K562 (cell line): ENCODE measurements at regions not wholly inside any gene's neighbourhood (a gene's known extent, or its start where the extent isn't known, plus 50 kb on each side); places are given as distances from the start of the nearest gene placed in this dataset.

Experiments used
- CAMTA2 ChIP-seq: fragments of 250-450 bp; sonication (Bioruptor Pico); conservative IDR thresholded peaks from 2 replicates; pipeline ENCODE4 v1.5.1; 2022
- CBX8 ChIP-seq: fragments of 200-600 bp; sonication (generic); IDR thresholded peaks from 2 replicates; pipeline ENCODE4 v1.6.1; 2012; ENCODE audit warnings: borderline replicate concordance, mixed run types, low read depth, mild to moderate bottlenecking, moderate library complexity, mixed read lengths, low read length, control low read depth, inconsistent platforms; ENCODE audit not compliant: poor library complexity, severe bottlenecking; ENCODE audit errors: extremely low read depth
- GTF2A2 ChIP-seq: IDR thresholded peaks from 2 replicates; pipeline ENCODE4 v1.6.1; 2016; ENCODE audit warnings: mild to moderate bottlenecking, missing genetic modification characterization, missing compliant biosample characterization
- RBFOX2 ChIP-seq: fragments of 200-400 bp; formaldehyde crosslinking; IDR thresholded peaks from 2 replicates; pipeline ENCODE4 v1.6.1; 2017; ENCODE audit warnings: low read depth, mild to moderate bottlenecking, low read length, moderate library complexity
- RBM39 ChIP-seq: fragments of 200-400 bp; formaldehyde crosslinking; optimal IDR thresholded peaks from 2 replicates; pipeline ENCODE3; 2018; ENCODE audit warnings: low read depth, low read length
- TF ChIP-seq, protein P1 (sequence below): sonication (generic); formaldehyde crosslinking; IDR thresholded peaks from 2 replicates; pipeline ENCODE4 v1.8.0; 2022; ENCODE audit warnings: mild to moderate bottlenecking, missing genetic modification reagents, borderline replicate concordance
- TF ChIP-seq, protein P2 (sequence below): fragments of 250-450 bp; sonication (Bioruptor Pico); IDR thresholded peaks from 2 replicates; pipeline ENCODE4 v1.5.0; 2020; ENCODE audit warnings: mild to moderate bottlenecking, borderline replicate concordance
- TF ChIP-seq, protein P3 (sequence below): fragments of 250-450 bp; sonication (Bioruptor Pico); IDR thresholded peaks from 2 replicates; pipeline ENCODE4 v1.4.0; 2020; ENCODE audit warnings: mild to moderate bottlenecking, moderate library complexity, borderline replicate concordance
- TF ChIP-seq, protein P4 (sequence below), 2 experiments: fragments of 150-350 bp in 1 of 2; IDR thresholded peaks; 2 replicates each; pipeline ENCODE4 v1.6.1; 2012 to 2016; ENCODE audit warnings: low read depth in 2 of 2, low read length in 2 of 2, mild to moderate bottlenecking in 1 of 2, moderate library complexity in 1 of 2
- TF ChIP-seq, protein P5 (sequence below), 3 experiments: fragments of 200-800 bp in 1 of 3; fragments of 250-450 bp in 1 of 3; fragments of 450-650 bp in 1 of 3; sonication (Bioruptor Pico) in 1 of 3; sonication (Bioruptor generic) in 1 of 3; formaldehyde crosslinking in 1 of 3; IDR thresholded peaks; 2 replicates each; pipeline versions ENCODE4 v1.6.1 to v1.8.0; 2016 to 2022; ENCODE audit warnings: mild to moderate bottlenecking in 2 of 3, missing genetic modification characterization in 2 of 3, missing compliant biosample characterization in 1 of 3, moderate library complexity in 1 of 3

DNA sequence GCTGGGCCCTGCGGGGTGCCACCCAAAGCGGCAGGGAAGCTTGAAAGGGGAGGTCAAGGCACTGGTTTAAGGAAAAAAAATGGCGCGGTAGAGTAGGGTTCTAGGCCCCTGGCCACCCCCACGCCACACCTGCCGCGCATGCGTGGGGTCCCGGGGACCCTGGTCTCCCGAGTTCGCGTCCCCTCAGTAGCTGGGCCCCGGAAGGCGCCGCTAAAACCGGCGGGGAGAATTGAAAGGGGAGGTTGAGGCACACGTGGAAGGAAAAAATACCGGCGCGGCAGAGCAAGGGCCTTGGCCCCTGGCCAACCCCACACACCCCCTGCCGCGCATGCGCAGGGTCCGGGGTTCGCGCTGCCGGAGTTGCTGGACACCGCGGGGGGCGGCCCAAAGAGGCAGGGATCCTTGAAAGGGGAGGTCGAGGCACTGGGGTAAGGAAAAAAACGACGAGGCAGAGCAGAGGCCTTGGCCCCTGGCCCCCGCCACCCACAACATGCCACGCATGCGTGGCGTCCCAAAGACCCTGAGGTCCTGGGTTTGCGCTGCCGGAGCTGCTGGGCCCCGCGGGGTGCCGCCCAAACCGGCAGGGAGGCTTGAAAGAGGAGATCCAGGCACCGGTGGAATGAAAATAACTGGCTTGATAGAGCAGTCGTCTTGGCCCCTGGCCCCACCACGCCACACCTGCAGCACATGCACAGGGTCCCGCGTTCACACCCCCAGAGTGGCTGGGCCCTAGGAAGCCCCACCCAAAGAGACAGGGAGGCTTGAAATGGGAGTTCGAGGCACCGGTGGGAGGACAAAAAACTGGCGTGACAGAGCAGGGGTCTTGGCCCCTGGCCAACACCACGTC, 314.5 kb downstream of the ALG10 start (continued):
- TF ChIP-seq, protein P1, sequence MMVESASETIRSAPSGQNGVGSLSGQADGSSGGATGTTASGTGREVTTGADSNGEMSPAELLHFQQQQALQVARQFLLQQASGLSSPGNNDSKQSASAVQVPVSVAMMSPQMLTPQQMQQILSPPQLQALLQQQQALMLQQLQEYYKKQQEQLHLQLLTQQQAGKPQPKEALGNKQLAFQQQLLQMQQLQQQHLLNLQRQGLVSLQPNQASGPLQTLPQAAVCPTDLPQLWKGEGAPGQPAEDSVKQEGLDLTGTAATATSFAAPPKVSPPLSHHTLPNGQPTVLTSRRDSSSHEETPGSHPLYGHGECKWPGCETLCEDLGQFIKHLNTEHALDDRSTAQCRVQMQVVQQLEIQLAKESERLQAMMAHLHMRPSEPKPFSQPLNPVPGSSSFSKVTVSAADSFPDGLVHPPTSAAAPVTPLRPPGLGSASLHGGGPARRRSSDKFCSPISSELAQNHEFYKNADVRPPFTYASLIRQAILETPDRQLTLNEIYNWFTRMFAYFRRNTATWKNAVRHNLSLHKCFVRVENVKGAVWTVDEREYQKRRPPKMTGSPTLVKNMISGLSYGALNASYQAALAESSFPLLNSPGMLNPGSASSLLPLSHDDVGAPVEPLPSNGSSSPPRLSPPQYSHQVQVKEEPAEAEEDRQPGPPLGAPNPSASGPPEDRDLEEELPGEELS (CRISPR knock-in tag) = no peak
- TF ChIP-seq, protein P2, sequence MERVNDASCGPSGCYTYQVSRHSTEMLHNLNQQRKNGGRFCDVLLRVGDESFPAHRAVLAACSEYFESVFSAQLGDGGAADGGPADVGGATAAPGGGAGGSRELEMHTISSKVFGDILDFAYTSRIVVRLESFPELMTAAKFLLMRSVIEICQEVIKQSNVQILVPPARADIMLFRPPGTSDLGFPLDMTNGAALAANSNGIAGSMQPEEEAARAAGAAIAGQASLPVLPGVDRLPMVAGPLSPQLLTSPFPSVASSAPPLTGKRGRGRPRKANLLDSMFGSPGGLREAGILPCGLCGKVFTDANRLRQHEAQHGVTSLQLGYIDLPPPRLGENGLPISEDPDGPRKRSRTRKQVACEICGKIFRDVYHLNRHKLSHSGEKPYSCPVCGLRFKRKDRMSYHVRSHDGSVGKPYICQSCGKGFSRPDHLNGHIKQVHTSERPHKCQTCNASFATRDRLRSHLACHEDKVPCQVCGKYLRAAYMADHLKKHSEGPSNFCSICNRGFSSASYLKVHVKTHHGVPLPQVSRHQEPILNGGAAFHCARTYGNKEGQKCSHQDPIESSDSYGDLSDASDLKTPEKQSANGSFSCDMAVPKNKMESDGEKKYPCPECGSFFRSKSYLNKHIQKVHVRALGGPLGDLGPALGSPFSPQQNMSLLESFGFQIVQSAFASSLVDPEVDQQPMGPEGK (CRISPR knock-in tag) = no peak
- TF ChIP-seq RBFOX2 (peak; percentile 0; the same call in 1 of the 2 replicates), RBM39 (no peak), GTF2A2 (tag) (no peak), CAMTA2 (CRISPR knock-in tag) (no peak), CBX8 (no peak)
- TF ChIP-seq, protein P3, sequence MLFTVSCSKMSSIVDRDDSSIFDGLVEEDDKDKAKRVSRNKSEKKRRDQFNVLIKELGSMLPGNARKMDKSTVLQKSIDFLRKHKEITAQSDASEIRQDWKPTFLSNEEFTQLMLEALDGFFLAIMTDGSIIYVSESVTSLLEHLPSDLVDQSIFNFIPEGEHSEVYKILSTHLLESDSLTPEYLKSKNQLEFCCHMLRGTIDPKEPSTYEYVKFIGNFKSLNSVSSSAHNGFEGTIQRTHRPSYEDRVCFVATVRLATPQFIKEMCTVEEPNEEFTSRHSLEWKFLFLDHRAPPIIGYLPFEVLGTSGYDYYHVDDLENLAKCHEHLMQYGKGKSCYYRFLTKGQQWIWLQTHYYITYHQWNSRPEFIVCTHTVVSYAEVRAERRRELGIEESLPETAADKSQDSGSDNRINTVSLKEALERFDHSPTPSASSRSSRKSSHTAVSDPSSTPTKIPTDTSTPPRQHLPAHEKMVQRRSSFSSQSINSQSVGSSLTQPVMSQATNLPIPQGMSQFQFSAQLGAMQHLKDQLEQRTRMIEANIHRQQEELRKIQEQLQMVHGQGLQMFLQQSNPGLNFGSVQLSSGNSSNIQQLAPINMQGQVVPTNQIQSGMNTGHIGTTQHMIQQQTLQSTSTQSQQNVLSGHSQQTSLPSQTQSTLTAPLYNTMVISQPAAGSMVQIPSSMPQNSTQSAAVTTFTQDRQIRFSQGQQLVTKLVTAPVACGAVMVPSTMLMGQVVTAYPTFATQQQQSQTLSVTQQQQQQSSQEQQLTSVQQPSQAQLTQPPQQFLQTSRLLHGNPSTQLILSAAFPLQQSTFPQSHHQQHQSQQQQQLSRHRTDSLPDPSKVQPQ (CRISPR knock-in tag) = no peak
- TF ChIP-seq, protein P4, sequence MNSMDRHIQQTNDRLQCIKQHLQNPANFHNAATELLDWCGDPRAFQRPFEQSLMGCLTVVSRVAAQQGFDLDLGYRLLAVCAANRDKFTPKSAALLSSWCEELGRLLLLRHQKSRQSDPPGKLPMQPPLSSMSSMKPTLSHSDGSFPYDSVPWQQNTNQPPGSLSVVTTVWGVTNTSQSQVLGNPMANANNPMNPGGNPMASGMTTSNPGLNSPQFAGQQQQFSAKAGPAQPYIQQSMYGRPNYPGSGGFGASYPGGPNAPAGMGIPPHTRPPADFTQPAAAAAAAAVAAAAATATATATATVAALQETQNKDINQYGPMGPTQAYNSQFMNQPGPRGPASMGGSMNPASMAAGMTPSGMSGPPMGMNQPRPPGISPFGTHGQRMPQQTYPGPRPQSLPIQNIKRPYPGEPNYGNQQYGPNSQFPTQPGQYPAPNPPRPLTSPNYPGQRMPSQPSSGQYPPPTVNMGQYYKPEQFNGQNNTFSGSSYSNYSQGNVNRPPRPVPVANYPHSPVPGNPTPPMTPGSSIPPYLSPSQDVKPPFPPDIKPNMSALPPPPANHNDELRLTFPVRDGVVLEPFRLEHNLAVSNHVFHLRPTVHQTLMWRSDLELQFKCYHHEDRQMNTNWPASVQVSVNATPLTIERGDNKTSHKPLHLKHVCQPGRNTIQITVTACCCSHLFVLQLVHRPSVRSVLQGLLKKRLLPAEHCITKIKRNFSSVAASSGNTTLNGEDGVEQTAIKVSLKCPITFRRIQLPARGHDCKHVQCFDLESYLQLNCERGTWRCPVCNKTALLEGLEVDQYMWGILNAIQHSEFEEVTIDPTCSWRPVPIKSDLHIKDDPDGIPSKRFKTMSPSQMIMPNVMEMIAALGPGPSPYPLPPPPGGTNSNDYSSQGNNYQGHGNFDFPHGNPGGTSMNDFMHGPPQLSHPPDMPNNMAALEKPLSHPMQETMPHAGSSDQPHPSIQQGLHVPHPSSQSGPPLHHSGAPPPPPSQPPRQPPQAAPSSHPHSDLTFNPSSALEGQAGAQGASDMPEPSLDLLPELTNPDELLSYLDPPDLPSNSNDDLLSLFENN (IDR thresholded peaks at IDR 0.05; ENCODE audit: low read depth in 2 of 2, low read length in 2 of 2) = no peak
- TF ChIP-seq, protein P5, sequence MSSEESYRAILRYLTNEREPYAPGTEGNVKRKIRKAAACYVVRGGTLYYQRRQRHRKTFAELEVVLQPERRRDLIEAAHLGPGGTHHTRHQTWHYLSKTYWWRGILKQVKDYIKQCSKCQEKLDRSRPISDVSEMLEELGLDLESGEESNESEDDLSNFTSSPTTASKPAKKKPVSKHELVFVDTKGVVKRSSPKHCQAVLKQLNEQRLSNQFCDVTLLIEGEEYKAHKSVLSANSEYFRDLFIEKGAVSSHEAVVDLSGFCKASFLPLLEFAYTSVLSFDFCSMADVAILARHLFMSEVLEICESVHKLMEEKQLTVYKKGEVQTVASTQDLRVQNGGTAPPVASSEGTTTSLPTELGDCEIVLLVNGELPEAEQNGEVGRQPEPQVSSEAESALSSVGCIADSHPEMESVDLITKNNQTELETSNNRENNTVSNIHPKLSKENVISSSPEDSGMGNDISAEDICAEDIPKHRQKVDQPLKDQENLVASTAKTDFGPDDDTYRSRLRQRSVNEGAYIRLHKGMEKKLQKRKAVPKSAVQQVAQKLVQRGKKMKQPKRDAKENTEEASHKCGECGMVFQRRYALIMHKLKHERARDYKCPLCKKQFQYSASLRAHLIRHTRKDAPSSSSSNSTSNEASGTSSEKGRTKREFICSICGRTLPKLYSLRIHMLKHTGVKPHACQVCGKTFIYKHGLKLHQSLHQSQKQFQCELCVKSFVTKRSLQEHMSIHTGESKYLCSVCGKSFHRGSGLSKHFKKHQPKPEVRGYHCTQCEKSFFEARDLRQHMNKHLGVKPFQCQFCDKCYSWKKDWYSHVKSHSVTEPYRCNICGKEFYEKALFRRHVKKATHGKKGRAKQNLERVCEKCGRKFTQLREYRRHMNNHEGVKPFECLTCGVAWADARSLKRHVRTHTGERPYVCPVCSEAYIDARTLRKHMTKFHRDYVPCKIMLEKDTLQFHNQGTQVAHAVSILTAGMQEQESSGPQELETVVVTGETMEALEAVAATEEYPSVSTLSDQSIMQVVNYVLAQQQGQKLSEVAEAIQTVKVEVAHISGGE (CRISPR knock-in tag; IDR thresholded peaks at IDR 0.05) = no peak
